GM19467 (cell line): ENCODE measurements at regions not wholly inside any gene's neighbourhood (a gene's known extent, or its start where the extent isn't known, plus 50 kb on each side); places are given as distances from the start of the nearest gene placed in this dataset.
A peak's percentile ranks its signal among the peaks of the same experiment; 100 is the strongest.
"Not testable (repeated sequence)": the region's sequence is repeated elsewhere in the genome, so short reads cannot be mapped to it uniquely, and the experiment has no call there.

Experiments used
- ATAC-seq: cut with Tn5 transposase; IDR thresholded peaks from one replicate; pipeline ENCODE4 v1.9.1; 2021; ENCODE audit warnings: mild to moderate bottlenecking, moderate library complexity; ENCODE audit not compliant: unreplicated experiment

GRCh38 chr5:60546207-60546606 is 153.8 kb downstream of the DEPDC1B start:
- no peak for ATAC-seq

DNA sequence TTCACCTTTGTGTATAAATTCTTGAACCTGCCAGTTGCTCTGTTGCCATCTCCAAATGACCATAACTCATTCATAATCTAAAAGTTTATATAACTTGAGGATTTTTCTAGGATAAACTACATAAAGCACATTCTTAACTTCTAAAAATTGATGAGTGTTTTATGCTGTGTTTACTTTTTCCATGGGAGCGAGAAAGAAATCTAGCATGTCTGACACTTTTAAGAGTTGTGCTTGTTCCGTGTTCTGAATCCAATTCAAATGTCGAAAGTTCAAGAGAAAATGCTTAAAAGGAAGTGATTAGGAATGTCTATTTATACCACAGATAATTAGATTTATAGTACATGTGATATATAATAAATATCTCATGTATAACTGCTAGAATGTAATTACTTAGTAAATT is 154.4 kb downstream of the DEPDC1B start:
- no peak for ATAC-seq

GRCh38 chr5:60544142-60544541 is 155.8 kb downstream of the DEPDC1B start:
- ATAC-seq: no peak

DNA sequence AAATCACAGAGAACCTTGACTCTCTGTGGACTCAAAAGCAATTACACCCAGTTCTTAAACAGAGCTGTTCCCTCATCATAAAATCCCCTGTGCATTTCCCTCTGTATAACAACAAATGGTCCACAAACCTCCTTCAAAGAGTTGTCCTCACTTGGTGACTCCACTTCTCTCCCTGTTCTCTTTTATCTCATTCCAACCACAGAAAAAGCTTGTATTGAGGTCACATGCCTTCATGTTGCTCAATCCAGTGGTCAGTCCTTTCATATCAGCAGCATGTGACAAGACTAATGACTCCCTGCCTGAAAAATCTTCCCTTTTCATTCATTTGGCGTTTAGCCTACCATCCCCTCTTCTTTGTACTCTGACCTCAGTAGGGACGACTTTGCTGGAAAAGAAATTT is 158.0 kb downstream of the DEPDC1B start:
- ATAC-seq: peak; percentile 15

DNA sequence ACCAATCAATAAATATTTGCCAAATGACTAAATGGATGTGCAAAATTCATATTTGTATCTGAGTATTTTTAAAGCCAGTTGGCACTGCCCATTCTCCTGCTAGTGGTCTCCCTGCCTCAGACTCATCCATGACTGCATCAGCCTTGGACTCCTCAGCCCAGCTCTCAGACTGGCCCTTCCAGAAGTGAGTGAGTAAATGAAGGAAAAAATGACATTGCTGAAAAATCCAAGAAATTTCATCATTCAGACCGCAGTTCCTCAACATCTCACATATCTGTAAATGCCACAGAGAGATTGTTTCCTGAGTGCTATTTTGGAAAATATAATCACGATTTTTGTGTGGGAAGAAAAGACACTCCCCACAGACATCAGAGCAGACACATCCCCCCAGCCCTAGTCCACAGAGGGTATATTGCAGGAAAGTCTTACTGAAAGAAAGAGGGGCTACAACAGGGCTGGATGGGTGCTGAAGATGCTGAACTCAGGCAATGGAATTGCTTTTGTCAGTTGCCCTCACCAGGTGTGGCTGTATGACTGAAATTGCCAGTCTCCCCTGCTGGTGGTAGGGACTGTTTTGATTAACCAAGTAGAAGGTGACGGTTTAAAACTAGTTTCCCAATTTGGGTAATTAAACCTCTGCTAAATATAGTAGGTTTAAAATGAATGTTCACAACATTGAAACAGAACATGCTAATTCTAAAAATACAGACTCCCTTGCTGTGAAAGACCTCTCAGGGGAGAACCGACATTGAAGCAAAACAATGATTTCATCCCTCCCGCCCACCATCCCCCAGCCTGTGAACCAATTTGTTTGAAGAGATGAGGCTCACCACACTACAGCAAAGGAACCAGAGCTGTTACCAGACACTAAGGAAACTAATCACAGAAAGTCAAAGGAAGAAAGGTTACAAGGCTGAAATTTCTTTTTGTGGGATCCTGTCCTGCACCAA is 158.8 kb downstream of the DEPDC1B start:
- peak; percentile 77 for ATAC-seq

GRCh38 chr5:60538955-60539866 is 160.8 kb downstream of the DEPDC1B start:
- ATAC-seq: no peak

- ATAC-seq: no peak
Measured at GRCh38 chr5:60538426-60538825, 161.5 kb downstream of the DEPDC1B start.

GRCh38 chr5:60535951-60536350 is 164.0 kb downstream of the DEPDC1B start:
- no peak for ATAC-seq

GRCh38 chr5:60535198-60535597 is 164.8 kb downstream of the DEPDC1B start:
- no peak for ATAC-seq

- ATAC-seq: no peak
Measured at GRCh38 chr5:60533789-60534188, 166.2 kb downstream of the DEPDC1B start.

- ATAC-seq: not testable (repeated sequence)
Measured at GRCh38 chr5:60532796-60533195, 167.2 kb downstream of the DEPDC1B start.

DNA sequence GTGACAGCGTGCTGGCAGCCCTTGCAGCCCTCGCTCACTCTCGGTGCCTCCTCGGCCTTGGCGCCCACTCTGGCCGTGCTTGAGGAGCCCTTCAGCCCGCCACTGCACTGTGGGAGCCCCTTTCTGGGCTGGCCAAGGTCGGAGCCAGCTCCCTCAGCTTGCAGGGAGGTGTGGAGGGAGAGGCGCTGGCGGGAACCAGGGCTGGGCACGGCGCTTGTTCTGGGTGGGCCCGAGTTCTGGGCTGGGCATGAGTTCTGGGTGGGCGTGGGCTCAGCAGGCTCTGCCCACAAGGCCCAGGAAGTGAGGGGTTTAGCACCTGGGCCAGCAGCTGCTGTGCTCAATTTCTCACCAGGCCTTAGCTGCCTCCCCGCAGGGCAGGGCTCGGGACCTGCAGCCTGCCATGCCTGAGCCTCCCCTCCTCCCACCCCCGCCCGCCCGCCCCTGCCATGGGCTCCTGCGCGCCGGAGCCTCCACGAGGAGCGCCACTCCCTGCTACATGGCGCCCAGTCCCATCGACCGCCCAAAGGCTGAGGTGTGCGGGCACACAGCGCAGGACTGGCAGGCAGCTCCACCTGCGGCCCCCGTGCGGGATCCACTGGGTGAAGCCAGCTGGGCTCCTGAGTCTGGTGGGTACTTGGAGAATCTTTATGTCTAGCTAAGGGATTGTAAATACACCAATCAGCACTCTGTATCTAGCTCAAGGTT is 169.7 kb downstream of the DEPDC1B start:
- ATAC-seq: not testable (repeated sequence)

DNA sequence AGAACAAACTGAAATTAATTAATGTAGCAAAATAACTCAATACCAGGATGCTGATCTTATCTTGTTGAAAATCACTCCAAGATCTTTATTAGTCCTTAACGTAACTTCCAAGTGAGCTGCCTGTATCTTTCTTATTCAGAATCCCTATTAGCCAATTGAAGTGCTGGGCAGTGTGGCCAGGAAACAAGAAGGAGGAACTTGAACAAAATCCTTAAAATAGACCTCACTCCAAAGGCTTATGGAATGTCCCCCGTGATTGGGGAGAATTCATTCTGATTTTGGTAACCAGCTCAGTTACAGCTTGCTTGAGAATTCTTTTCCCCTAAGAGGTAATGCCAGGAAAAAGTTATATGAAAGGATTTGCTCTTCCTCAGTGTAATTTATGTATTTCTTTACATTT is 171.0 kb downstream of the DEPDC1B start:
- ATAC-seq: no peak

- no peak for ATAC-seq
Measured at GRCh38 chr5:60527072-60527471, 172.9 kb downstream of the DEPDC1B start.

GRCh38 chr5:60526336-60526875 is 173.6 kb downstream of the DEPDC1B start:
- no peak for ATAC-seq

- ATAC-seq: peak; percentile 75
Measured at GRCh38 chr5:60522292-60522905, 177.6 kb downstream of the DEPDC1B start.

DNA sequence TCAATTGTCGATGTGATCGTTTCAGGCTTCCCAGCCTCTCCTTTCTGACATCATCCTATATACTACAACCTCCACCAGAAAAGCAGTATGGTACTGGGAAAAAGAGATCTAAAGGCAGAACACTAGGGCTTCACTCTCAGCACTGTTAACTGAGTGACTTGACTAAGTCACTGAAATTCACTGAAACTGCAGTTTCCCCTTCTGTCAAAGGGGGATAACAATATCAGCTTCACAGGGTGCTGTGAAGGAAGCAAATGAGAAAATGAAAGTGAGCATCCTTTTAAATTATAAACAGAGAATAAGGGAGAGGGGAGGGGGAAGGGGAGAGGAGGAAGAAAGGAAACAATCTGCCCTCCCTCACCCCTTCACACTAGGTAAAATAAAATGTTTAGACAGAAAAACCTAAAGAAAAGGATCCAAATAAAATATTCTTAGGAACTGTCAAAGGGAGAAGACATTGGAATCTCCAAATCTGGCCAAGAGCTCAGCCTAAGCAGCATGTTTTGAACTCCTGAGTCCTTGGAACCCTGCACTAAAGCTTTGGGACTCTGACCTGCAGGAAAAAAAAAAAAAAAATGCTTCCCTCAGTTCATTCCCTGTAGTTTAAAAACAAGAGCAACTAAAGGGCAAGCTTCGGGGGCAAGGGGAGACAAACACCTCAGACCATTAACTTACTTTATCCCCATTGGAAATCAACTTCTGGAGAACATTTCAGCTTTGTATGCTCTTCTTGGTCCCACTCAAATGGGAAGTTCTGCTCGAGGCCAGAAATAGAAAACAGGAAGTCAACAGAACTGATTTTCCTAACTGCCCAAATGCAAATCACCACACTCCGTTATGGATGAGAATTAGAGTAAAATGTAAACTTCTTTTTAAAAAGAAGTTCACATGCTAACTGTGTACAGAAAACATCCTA is 178.3 kb downstream of the DEPDC1B start:
- peak; percentile 46 for ATAC-seq

- ATAC-seq: no peak
Measured at GRCh38 chr5:60520451-60521227, 179.3 kb downstream of the DEPDC1B start.
